ENCODE measurements at regions not wholly inside any gene's neighbourhood (a gene's known extent, or its start where the extent isn't known, plus 50 kb on each side); places are given as distances from the start of the nearest gene placed in this dataset.

GRCh38 chr12:124171231-124171979 lies 123.5 kb upstream of the RFLNA start:
- H3K27ac Mint-ChIP-seq: no peak overlapping the region
- H3K36me3 Mint-ChIP-seq (ENCODE audit: low read depth): no peaks in the 10 kb centered on the region
- no peak overlapping the region for H3K4me3 Mint-ChIP-seq
- H3K4me1 Mint-ChIP-seq (ENCODE audit: low read depth): no peaks in the 10 kb centered on the region
- no peaks in the 10 kb centered on the region for H3K9me3 Mint-ChIP-seq
- H3K27me3 Mint-ChIP-seq (ENCODE audit: low read depth): peaks cover 5% of the 10 kb centered on the region

- Mint-ChIP-seq H3K9me3 (no peaks in the 10 kb centered on the region), H3K36me3 (ENCODE audit: low read depth) (no peaks in the 10 kb centered on the region), H3K27ac (no peak overlapping the region), H3K27me3 (ENCODE audit: low read depth) (peaks cover 5% of the 10 kb centered on the region), H3K4me1 (ENCODE audit: low read depth) (no peaks in the 10 kb centered on the region), H3K4me3 (no peak overlapping the region)
Measured at GRCh38 chr12:124172636-124173035, 122.3 kb upstream of the RFLNA start.

GRCh38 chr12:124173692-124174091 lies 121.2 kb upstream of the RFLNA start:
- Mint-ChIP-seq H3K4me1 (ENCODE audit: low read depth) (no peaks in the 10 kb centered on the region), H3K27me3 (ENCODE audit: low read depth) (peaks cover 5% of the 10 kb centered on the region), H3K36me3 (ENCODE audit: low read depth) (no peaks in the 10 kb centered on the region), H3K9me3 (no peaks in the 10 kb centered on the region), H3K4me3 (no peak overlapping the region), H3K27ac (no peak overlapping the region)

- H3K4me3 Mint-ChIP-seq: no peak overlapping the region
- no peaks in the 10 kb centered on the region for H3K4me1 Mint-ChIP-seq (ENCODE audit: low read depth)
- H3K36me3 Mint-ChIP-seq (ENCODE audit: low read depth): no peaks in the 10 kb centered on the region
- no peaks in the 10 kb centered on the region for H3K9me3 Mint-ChIP-seq
- peaks cover 9% of the 10 kb centered on the region for H3K27me3 Mint-ChIP-seq (ENCODE audit: low read depth)
- H3K27ac Mint-ChIP-seq: no peak overlapping the region
Measured at GRCh38 chr12:124174451-124175348, 120.2 kb upstream of the RFLNA start.

GRCh38 chr12:124175704-124176103 lies 119.2 kb upstream of the RFLNA start:
- peaks cover 9% of the 10 kb centered on the region for H3K27me3 Mint-ChIP-seq (ENCODE audit: low read depth)
- H3K4me3 Mint-ChIP-seq: no peak overlapping the region
- no peak overlapping the region for H3K27ac Mint-ChIP-seq
- H3K36me3 Mint-ChIP-seq (ENCODE audit: low read depth): no peaks in the 10 kb centered on the region
- no peaks in the 10 kb centered on the region for H3K4me1 Mint-ChIP-seq (ENCODE audit: low read depth)
- no peaks in the 10 kb centered on the region for H3K9me3 Mint-ChIP-seq

GRCh38 chr12:124177276-124177950 lies 117.5 kb upstream of the RFLNA start:
- Mint-ChIP-seq H3K9me3 (no peaks in the 10 kb centered on the region), H3K4me3 (no peak overlapping the region), H3K4me1 (ENCODE audit: low read depth) (no peaks in the 10 kb centered on the region), H3K27ac (no peak overlapping the region), H3K27me3 (ENCODE audit: low read depth) (peaks cover 9% of the 10 kb centered on the region), H3K36me3 (ENCODE audit: low read depth) (no peaks in the 10 kb centered on the region)

GRCh38 chr12:124177951-124178316 lies 117.0 kb upstream of the RFLNA start:
- Mint-ChIP-seq H3K27me3 (ENCODE audit: low read depth) (peaks cover 9% of the 10 kb centered on the region), H3K36me3 (ENCODE audit: low read depth) (no peaks in the 10 kb centered on the region), H3K27ac (no peak overlapping the region)

GRCh38 chr12:124179936-124180607 lies 114.8 kb upstream of the RFLNA start:
- Mint-ChIP-seq H3K36me3 (ENCODE audit: low read depth) (no peaks in the 10 kb centered on the region), H3K27ac (no peak overlapping the region), H3K4me3 (no peak overlapping the region), H3K9me3 (no peaks in the 10 kb centered on the region), H3K27me3 (ENCODE audit: low read depth) (peaks cover 9% of the 10 kb centered on the region), H3K4me1 (ENCODE audit: low read depth) (no peaks in the 10 kb centered on the region)

More at GRCh38 chr12:124177951-124178316, 117.0 kb upstream of the RFLNA start:
- no peaks in the 10 kb centered on the region for H3K9me3 Mint-ChIP-seq
- H3K4me3 Mint-ChIP-seq: no peak overlapping the region
- H3K4me1 Mint-ChIP-seq (ENCODE audit: low read depth): no peaks in the 10 kb centered on the region

GRCh38 chr12:124183172-124183571 lies 111.7 kb upstream of the RFLNA start:
- Mint-ChIP-seq H3K36me3 (ENCODE audit: low read depth) (no peaks in the 10 kb centered on the region), H3K27me3 (ENCODE audit: low read depth) (peaks cover 4% of the 10 kb centered on the region), H3K9me3 (no peaks in the 10 kb centered on the region), H3K4me3 (no peak overlapping the region), H3K27ac (no peak overlapping the region), H3K4me1 (ENCODE audit: low read depth) (no peaks in the 10 kb centered on the region)

GRCh38 chr12:124184456-124184855 lies 110.4 kb upstream of the RFLNA start:
- Mint-ChIP-seq H3K4me1 (ENCODE audit: low read depth) (no peaks in the 10 kb centered on the region), H3K27me3 (ENCODE audit: low read depth) (no peaks in the 10 kb centered on the region), H3K27ac (no peak overlapping the region), H3K4me3 (no peak overlapping the region), H3K36me3 (ENCODE audit: low read depth) (no peaks in the 10 kb centered on the region), H3K9me3 (no peaks in the 10 kb centered on the region)

GRCh38 chr12:124185971-124186686 lies 108.8 kb upstream of the RFLNA start:
- Mint-ChIP-seq H3K36me3 (ENCODE audit: low read depth) (no peaks in the 10 kb centered on the region), H3K27me3 (ENCODE audit: low read depth) (no peaks in the 10 kb centered on the region), H3K4me1 (ENCODE audit: low read depth) (no peaks in the 10 kb centered on the region), H3K4me3 (no peak overlapping the region), H3K9me3 (no peaks in the 10 kb centered on the region), H3K27ac (no peak overlapping the region)

- no peak overlapping the region for H3K27ac Mint-ChIP-seq
- no peaks in the 10 kb centered on the region for H3K36me3 Mint-ChIP-seq (ENCODE audit: low read depth)
- no peak overlapping the region for H3K4me3 Mint-ChIP-seq
Measured at GRCh38 chr12:124188084-124188483, 106.8 kb upstream of the RFLNA start.

GRCh38 chr12:124188561-124189405 lies 106.1 kb upstream of the RFLNA start:
- no peaks in the 10 kb centered on the region for H3K36me3 Mint-ChIP-seq (ENCODE audit: low read depth)
- no peak overlapping the region for H3K27ac Mint-ChIP-seq
- peaks cover 4% of the 10 kb centered on the region for H3K4me1 Mint-ChIP-seq (ENCODE audit: low read depth)
- peaks cover 11% of the 10 kb centered on the region for H3K9me3 Mint-ChIP-seq
- no peaks in the 10 kb centered on the region for H3K27me3 Mint-ChIP-seq (ENCODE audit: low read depth)
- no peak overlapping the region for H3K4me3 Mint-ChIP-seq

More at GRCh38 chr12:124188084-124188483, 106.8 kb upstream of the RFLNA start:
- no peaks in the 10 kb centered on the region for H3K27me3 Mint-ChIP-seq (ENCODE audit: low read depth)
- H3K9me3 Mint-ChIP-seq: peaks cover 5% of the 10 kb centered on the region
- H3K4me1 Mint-ChIP-seq (ENCODE audit: low read depth): peaks cover 4% of the 10 kb centered on the region
